OCI-LY7 (cell line): ENCODE measurements at regions not wholly inside any gene's neighbourhood (a gene's known extent, or its start where the extent isn't known, plus 50 kb on each side); places are given as distances from the start of the nearest gene placed in this dataset.
A peak's percentile ranks its signal among the peaks of the same experiment; 100 is the strongest.

Experiments
- BruUV-seq: library from RNA; stranded (reverse); fragments of 400-500 nt; replicated peaks from 2 replicates; lab custom pipeline; 2021; lab: Mats Ljungman, UMichigan
- CTCF ChIA-PET: fragments of 300-600 bp; sonication (Branson Sonifier 250); formaldehyde crosslinking; loops from one replicate; lab custom pipeline; 2022; ENCODE audit warnings: antibody characterized with exemption; ENCODE audit not compliant: unreplicated experiment; lab: Charles Lee
- POLR2A ChIA-PET: fragments of 300-600 bp; sonication (Branson Sonifier 250); formaldehyde crosslinking; loops from one replicate; lab custom pipeline; 2022; ENCODE audit warnings: antibody characterized with exemption; lab: Charles Lee
- DNase-seq: peaks from one replicate; pipeline ENCODE4 v3.0.0-alpha.2; 2015; ENCODE audit warnings: low spot score
- H2AFZ ChIP-seq: fragments of 200-600 bp; sonication (generic), shearing (Covaris generic); 2 replicates; pipeline ENCODE4 v1.6.1; 2014; ENCODE audit warnings: mild to moderate bottlenecking, antibody characterized with exemption, low read length, moderate library complexity
- H3K27ac ChIP-seq: fragments of 200-600 bp; sonication (generic); 2 replicates; pipeline ENCODE4 v1.5.1; 2014; ENCODE audit warnings: mixed run types, low read depth, mild to moderate bottlenecking, moderate library complexity, low read length, inconsistent platforms; ENCODE audit not compliant: poor library complexity, severe bottlenecking
- H3K36me3 ChIP-seq: fragments of 200-600 bp; sonication (generic); 2 replicates; pipeline ENCODE4 v1.6.1; 2014; ENCODE audit warnings: mild to moderate bottlenecking, antibody characterized with exemption, low read length, moderate library complexity, mixed read lengths; ENCODE audit not compliant: insufficient read depth
- H3K4me1 ChIP-seq: fragments of 200-600 bp; sonication (generic); 2 replicates; pipeline ENCODE4 v1.5.1; 2014; ENCODE audit warnings: mild to moderate bottlenecking, low read length; ENCODE audit not compliant: insufficient read depth, poor library complexity, severe bottlenecking
- H3K4me2 ChIP-seq: fragments of 200-600 bp; sonication (generic); 2 replicates; pipeline ENCODE4 v1.6.1; 2014; ENCODE audit warnings: mild to moderate bottlenecking, low read length
- H3K4me3 ChIP-seq: fragments of 200-600 bp; sonication (generic); 2 replicates; pipeline ENCODE4 v1.5.1; 2014; ENCODE audit warnings: mild to moderate bottlenecking, low read depth, low read length; ENCODE audit not compliant: poor library complexity, severe bottlenecking
- H3K79me2 ChIP-seq: fragments of 200-600 bp; sonication (generic); 2 replicates; pipeline ENCODE4 v1.6.1; 2016; ENCODE audit warnings: low read depth, mild to moderate bottlenecking, low read length, moderate library complexity, mixed read lengths; ENCODE audit not compliant: insufficient read depth
- H3K9me2 ChIP-seq: fragments of 200-600 bp; sonication (generic); 2 replicates; pipeline ENCODE4 v1.6.1; 2016; ENCODE audit warnings: mild to moderate bottlenecking, low read length, mixed read lengths; ENCODE audit not compliant: insufficient read depth
- H3K9me3 ChIP-seq: fragments of 200-600 bp; sonication (generic); 2 replicates; pipeline ENCODE4 v1.6.1; 2014; ENCODE audit warnings: mild to moderate bottlenecking, mixed run types, low read length, mixed read lengths
- H4K20me1 ChIP-seq: fragments of 200-600 bp; sonication (generic); 2 replicates; pipeline ENCODE4 v1.6.1; 2014; ENCODE audit warnings: mild to moderate bottlenecking, antibody characterized with exemption, low read length, moderate library complexity, mixed read lengths; ENCODE audit not compliant: insufficient read depth
- CTCF ChIP-seq: fragments of 200-600 bp; sonication (generic); conservative IDR thresholded peaks from 2 replicates; pipeline ENCODE4 v1.5.1; 2014; ENCODE audit warnings: mild to moderate bottlenecking, antibody characterized with exemption, low read length, moderate library complexity, mixed read lengths
- EZH2phosphoT487 ChIP-seq: fragments of 200-600 bp; sonication (generic); IDR thresholded peaks from 2 replicates; pipeline ENCODE4 v1.6.1; 2018; ENCODE audit warnings: low read depth, borderline replicate concordance, mild to moderate bottlenecking, mixed run types, antibody characterized with exemption, low read length, moderate library complexity, mixed read lengths
- intact Hi-C: fragments of 100-400 bp; cut with micrococcal nuclease; formaldehyde crosslinking; loops from one replicate; pipeline ENCODE4 v1.10.0; 2022; ENCODE audit not compliant: unreplicated experiment

- Histone ChIP-seq H3K9me2 (no peaks in the 10 kb centered on the region), H3K4me3 (no peak overlapping the region), H3K4me2 (no peak overlapping the region), H2AFZ (no peak overlapping the region), H3K36me3 (no peaks in the 10 kb centered on the region), H3K27ac (no peak overlapping the region), H3K4me1 (no peaks in the 10 kb centered on the region), H4K20me1 (no peaks in the 10 kb centered on the region), H3K79me2 (no peaks in the 10 kb centered on the region), H3K9me3 (no peaks in the 10 kb centered on the region)
- no peak for DNase-seq
- no TSS peak for BruUV-seq
- intact Hi-C loops = no loop called here
- ChIA-PET CTCF (no interaction called here), POLR2A (no interaction called here)
- TF ChIP-seq CTCF (no peak), EZH2phosphoT487 (no peak)
These were observed 472.1 kb upstream of the IZUMO3 start for GRCh38 chr9:25017779-25018178.

- intact Hi-C loops = no loop called here
- no peak overlapping the region for H2AFZ ChIP-seq
- H4K20me1 ChIP-seq = no peaks in the 10 kb centered on the region
- DNase-seq = no peak
- no peak overlapping the region for H3K27ac ChIP-seq
- CTCF ChIA-PET = no interaction called here
- H3K9me3 ChIP-seq = no peaks in the 10 kb centered on the region
- POLR2A ChIA-PET = no interaction called here
- TF ChIP-seq EZH2phosphoT487 (no peak), CTCF (no peak)
- no peaks in the 10 kb centered on the region for H3K4me1 ChIP-seq
- BruUV-seq = no TSS peak
- no peaks in the 10 kb centered on the region for H3K36me3 ChIP-seq
- no peak overlapping the region for H3K4me3 ChIP-seq
- no peaks in the 10 kb centered on the region for H3K9me2 ChIP-seq
- no peaks in the 10 kb centered on the region for H3K79me2 ChIP-seq
- no peak overlapping the region for H3K4me2 ChIP-seq
These were observed 464.4 kb upstream of the IZUMO3 start for GRCh38 chr9:25010027-25010662.

GRCh38 chr9:25003686-25004085 is 458.0 kb upstream of the IZUMO3 start:
- ChIA-PET CTCF (no interaction called here), POLR2A (no interaction called here)
- Histone ChIP-seq H2AFZ (no peak overlapping the region), H3K4me2 (no peak overlapping the region), H4K20me1 (no peaks in the 10 kb centered on the region), H3K36me3 (no peaks in the 10 kb centered on the region), H3K9me3 (no peaks in the 10 kb centered on the region), H3K4me1 (no peaks in the 10 kb centered on the region), H3K9me2 (no peaks in the 10 kb centered on the region), H3K27ac (no peak overlapping the region), H3K79me2 (no peaks in the 10 kb centered on the region), H3K4me3 (no peak overlapping the region)
- peak; percentile 19 for DNase-seq
- TF ChIP-seq CTCF (peak; percentile 66), EZH2phosphoT487 (no peak)
- BruUV-seq = no TSS peak
- intact Hi-C loops = no loop called here
